GF-D8 (cell line): ENCODE measurements at regions not wholly inside any gene's neighbourhood (a gene's known extent, or its start where the extent isn't known, plus 50 kb on each side); places are given as distances from the start of the nearest gene placed in this dataset.
"Not testable (repeated sequence)": the region's sequence is repeated elsewhere in the genome, so short reads cannot be mapped to it uniquely, and the experiment has no call there.

Experiments used
- DNase-seq: peaks from one replicate; lab custom pipeline; 2025; lab: John Stamatoyannopoulos, UW

DNA sequence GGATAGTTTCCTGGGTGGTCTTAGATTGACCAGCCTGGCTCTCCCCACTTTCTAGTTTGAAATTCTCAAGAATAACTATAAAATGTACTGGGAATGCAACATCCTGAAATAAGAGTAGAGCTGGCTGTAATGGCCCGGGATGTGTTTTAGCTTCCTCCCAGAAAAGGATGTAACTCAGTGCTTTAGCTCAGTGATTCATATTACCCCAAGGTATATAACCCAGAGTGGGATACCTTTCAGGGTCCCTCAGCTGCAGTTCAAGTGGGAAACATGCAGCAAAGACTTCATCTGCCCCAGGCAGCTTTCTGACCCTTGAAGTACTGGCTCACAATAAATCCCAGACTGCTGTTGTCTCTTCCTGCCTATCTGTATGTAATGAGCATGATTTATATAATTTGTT lies 666.7 kb upstream of the KCND2 start:
- DNase-seq = no peak

DNA sequence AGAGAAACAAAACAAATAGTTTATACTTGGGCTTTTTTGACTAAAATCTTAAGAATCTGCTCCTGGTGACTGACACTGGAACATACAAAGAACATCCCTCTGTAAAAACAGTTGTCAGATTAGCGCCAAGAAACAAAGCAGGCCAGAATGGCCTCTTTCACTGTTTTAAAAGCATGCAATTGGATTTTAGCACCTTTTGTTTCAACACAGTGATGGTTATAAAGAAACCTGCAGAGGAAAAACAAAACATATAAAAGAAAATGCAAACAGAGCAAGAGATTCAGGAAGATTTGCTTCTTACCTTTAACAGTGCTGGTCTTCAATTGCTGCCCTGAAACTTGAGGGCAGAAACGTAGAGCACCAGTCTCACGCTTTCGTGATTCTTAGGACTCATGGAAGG lies 652.2 kb upstream of the KCND2 start:
- no peak for DNase-seq

DNA sequence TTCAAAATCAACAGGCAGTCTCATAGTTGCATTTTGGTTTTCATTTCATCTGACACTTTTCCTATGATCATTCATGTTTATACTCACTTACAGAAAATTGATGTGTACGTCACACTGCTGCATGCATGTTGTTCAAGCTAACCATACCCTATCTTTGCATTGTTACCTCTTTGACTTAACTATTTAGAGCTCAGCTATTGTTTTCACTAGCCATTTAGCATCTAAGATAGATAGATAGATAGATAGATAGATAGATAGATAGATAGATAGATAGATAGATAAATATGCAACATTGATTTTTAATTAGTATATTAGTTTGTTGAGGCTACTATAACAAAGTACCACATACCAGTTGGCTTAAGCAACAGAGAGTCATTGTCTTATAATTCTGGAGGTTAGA lies 649.5 kb upstream of the KCND2 start:
- DNase-seq = no peak

DNA sequence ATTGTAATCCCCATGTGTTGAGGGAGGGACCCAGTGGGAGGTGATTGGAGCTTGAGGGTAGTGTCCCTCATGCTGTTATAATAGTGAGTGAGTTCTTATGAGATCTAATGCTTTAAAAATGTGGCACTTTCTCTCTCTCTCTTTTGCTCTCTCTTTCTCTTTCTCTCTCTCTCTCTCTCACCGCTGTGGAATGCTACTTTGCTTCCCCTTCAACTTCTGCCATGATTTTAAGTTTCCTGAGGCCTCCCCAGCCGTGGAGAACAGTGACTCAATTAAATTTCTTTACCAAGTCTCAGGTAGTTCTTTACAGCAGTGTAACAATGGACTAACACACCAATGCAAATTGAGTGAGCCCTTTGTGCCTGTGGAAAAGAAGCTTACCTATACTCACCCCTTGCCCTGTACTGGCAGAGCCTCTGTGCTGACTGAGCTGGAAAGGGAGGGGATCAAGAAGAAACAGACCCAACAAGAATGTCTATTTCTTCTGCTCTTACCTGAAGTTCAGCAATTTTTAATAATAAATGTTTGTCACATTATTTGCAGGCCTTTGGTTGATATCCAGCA lies 642.5 kb upstream of the KCND2 start:
- DNase-seq = no peak

DNA sequence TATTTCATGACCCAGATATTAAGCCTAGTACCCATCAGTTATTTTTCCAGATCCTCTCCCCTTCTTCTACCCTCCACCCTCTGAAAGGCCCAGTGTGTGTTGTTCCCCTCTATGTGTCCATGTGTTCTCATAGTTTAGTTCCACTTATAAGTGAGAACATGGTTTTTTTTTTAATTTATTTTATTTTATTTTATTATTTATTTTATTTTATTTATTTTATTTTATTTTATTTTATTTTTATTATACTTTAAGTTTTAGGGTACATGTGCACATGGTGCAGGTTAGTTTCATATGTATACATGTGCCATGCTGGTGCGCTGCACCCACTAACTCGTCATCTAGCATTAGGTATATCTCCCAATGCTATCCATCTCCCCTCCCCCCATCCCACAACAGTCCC lies 639.2 kb upstream of the KCND2 start:
- DNase-seq = not testable (repeated sequence)

DNA sequence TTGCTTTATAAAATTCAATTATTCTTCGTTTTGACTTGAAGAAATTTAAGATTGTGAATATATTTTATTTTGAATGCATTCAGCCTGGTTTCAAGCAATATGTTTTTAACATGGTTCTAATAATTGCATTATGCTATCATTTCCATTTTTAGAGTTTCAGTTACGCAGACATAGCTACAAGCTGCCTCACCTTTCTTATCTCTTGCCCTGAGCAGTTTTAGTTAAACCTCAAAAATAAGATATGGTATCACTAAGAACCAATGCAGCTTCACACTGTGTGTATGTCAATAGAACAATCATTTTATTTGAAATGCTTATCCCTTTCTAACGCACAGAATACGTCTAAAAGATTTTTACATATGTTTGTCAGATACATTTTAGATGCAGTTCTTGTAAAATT lies 632.6 kb upstream of the KCND2 start:
- no peak for DNase-seq

DNA sequence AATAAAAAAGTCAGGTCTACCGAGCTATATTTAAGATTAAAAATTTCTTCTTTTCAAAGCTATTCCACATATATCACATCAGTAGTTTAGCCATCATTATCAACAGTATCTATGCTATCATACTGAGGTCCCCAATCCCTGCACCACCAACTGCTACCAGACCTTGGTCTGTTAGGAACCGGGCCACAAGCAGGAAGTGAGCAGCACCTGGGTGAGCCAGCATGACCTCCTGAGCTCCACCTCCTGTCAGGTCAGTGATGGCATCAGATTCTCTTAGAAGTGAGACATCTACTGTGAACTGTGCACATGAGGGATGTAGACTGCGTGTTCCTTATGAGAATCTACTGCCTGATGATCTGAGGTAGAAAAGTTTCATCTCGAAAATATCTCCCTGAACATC lies 632.1 kb upstream of the KCND2 start:
- DNase-seq = no peak

DNA sequence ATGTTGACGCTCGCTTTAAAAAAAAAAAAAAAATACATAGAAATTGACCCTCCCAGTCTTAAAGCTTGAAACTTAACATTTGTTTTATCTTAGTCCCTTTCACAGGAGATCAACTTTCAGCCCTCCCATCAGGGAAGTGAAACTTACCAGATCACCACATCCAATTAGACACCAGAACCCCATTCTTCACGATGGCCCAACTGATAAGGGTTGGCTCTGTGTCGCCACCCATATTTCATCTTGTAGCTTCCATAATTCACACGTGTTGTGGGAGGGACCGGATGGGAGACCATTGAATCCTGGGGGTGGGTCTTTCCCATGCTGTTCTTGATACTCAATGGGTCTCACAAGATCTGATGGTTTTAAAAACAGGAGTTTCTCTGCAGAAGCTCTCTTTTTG lies 629.4 kb upstream of the KCND2 start:
- DNase-seq = no peak

DNA sequence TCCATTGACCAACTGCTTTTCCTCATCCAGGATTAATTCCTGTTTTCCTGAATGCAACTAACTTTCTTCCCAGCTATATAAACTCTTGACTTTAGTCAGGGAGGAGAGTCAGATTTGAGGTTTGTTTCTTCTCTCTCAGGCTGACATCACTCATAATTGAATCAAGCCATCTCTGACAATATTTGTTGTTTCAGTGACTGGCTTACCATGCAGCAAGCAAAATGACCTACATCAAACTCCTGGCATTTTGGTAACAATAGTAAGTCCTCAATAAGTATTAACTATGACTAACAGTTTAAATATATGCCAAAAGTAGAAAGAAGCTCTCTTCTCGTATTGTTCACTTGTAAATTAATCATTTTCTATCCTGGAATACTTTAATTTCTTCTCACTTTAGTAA lies 625.7 kb upstream of the KCND2 start:
- DNase-seq = no peak

DNA sequence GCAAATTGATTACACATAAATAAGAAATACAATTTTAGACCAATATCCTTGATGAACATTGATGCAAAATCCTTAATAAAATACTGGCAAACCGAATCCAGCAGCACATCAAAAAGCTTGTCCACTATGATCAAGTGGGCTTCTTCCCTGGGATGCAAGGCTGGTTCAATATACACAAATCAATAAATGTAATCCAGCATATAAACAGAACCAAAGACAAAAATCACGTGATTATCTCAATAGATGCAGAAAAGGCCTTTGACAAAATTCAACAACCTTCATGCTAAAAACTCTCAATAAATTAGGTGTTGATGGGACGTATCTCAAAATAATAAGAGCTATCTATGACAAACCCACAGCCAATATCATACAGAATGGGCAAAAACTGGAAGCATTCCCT lies 624.2 kb upstream of the KCND2 start:
- DNase-seq = not testable (repeated sequence)

DNA sequence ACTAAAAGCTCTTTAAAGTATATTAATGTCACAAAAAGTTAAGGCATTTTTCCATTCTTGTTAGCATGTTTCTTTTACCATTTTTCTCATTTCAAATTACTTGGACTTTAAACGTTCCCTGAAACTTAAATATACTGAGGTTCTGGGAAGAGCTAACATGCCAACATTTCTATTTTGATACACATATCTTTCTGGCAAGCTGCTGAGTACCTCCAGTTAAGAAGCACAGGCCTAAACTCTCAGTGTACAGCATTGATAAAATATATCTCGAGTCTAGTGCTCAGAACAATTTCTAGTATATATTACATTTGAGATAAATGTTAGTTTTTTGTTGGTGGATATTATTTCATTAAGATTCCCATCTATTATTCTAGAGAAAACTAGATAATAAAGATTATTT lies 612.9 kb upstream of the KCND2 start:
- DNase-seq = no peak

DNA sequence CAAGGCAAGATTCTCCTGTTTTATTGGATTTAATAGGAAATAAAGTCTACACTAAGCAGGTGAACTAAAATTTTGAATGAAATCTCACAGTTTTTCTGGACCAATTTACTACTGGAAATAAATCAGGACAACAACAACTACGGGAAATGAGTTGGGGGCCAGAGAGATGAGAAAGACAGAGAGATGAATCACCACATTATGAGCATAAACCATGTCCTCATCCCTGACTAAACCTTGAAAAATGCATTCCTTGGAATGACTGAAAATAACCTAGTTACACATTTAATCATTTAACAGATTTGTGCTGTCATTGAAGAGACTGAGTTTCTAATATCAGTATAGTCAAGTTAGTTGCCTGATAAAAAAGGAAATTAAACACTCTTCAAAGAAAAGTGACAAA lies 608.4 kb upstream of the KCND2 start:
- DNase-seq = no peak

DNA sequence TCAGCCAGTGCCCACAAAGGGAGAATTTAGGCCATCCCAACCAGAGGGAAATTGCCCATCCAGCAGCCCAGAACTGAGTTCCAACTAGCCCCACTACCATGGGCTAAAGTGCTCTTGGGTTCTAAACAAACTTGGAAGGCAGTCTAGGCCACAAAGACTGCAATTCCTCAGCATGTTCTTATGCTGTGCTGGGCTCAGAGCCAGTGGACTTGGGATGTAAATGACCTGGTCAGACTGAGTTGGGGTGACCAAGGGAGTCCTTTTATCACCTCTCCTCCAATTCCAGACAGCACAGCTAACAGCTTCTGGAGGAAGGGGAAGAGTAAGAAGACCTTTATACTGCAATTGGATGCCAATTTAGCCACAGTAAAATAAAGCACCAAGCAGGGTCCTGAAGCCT lies 607.2 kb upstream of the KCND2 start:
- no peak for DNase-seq

DNA sequence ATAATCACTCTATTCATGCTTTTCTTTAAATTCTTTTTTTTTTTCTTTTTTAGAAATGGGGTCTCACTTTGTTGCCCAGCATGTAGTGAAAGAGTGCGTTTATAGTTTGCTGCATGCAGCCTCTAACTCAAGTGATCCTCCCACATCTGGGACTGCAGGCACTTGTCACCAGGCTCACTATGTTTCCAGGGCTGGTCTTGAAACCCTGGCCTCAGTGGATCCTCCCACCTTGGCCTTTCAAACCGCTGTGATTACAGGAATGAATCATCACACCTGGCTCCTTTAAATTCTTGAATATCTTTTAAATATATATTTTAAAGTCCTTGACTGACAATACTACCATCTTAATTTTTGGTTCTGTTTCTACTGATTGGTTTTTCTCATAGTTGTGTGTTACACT lies 591.6 kb upstream of the KCND2 start:
- no peak for DNase-seq

DNA sequence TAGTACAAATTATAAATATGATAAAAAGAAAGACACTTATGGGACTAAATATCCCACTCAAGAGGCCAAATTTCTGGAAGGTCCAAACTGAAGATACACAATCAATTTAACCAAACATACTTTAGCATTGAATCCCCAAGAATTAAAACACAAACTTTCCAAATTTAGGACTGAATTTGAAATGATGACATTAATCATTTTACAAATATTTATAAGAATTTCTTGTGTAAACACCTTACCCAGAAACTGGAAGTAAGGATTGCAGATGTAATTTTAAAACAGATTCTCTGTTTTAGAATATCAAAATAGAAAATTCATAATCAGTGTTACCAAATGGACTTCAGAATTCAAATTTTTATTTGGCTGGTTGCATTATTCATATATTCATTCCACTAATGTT lies 588.2 kb upstream of the KCND2 start:
- no peak for DNase-seq

DNA sequence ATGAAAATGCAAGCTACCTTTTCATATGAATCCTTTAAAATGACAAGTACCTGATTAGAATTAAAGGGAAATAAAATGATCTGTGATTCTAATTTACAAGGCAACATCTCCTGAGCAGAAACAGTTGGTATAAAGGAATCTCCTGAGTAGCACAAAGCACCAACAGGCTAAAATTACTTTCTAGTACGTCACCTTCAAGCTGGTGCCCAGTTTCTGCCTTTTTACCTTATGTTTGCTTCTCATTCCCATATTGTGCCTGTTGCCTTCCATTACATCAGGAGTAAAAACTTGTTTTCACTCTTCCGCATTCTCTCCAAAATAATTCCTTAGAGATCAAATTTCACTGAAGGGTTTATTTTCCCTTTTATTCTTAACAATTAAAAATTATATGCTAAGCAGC lies 587.1 kb upstream of the KCND2 start:
- no peak for DNase-seq

DNA sequence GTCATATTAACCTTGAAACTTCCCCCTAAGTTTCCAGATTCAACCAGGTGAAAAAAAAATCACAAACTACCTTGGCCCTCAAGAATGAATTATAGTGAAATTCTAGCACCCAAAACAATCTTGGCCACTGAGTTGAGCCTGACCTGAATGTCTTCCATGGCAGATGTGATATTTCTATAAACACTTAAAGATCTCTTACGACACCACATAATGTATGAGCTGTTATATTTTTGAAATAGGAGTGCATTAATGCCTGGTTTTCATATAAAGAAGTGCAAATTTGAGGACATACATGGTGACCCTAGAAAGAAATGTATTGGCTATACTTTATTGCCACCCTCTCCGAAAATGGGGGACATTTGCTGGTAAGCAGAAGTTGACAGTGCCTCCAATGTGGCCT lies 584.1 kb upstream of the KCND2 start:
- DNase-seq = no peak

DNA sequence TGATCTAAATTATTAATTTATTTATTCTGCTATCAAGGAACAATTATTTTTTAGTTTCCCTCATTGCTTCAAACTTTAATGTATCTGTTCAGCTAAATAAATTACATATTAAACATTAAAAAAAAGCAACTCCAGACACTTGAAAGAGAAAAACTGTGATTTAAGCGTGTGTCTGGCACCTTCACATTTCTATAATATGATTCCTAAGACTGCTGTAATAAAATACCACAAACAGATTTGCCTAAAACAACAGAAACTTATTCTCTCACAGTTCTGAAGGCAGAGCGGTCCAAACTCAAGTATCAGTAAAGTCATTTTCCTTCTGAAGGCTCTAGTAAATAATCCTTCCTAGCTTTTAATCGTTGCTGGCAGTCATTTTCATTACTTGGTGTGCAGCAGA lies 580.4 kb upstream of the KCND2 start:
- DNase-seq = no peak

DNA sequence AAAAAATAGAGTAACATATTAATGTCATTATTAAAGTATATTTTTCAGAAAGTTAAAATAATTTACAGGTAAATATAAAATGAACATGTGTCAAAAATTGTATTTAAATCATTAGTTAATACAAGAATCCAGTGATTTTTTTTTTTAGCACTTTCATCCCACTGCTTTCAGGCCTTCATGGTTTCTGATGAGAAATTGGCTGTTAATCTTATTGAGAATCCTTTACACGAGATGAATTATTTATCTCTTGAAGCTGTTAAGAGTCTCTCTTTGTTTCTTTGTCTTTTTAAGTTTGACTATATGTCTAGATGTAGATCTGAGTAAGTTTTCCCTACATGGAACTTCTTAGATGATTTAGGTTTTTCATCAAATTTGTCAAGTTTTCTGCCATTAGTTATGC lies 578.5 kb upstream of the KCND2 start:
- DNase-seq = no peak

DNA sequence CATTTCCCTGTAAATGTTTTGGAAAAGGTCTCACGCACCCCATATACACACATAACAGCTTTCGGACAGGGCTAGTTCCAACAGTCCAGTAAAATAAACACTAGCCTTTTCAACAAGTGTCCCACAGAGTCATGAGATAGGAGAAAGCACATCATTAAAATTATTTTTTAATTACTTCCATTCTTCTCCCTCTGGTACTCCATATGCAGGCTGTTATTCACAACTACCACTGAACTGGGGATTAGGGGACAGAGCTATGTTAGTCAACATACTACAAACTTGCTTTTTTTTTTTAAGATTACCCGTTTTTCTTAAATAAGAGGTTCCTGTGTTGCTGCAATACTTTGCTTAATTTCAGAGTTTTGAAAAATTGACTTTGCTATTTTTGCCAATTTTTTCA lies 576.6 kb upstream of the KCND2 start:
- DNase-seq = no peak

DNA sequence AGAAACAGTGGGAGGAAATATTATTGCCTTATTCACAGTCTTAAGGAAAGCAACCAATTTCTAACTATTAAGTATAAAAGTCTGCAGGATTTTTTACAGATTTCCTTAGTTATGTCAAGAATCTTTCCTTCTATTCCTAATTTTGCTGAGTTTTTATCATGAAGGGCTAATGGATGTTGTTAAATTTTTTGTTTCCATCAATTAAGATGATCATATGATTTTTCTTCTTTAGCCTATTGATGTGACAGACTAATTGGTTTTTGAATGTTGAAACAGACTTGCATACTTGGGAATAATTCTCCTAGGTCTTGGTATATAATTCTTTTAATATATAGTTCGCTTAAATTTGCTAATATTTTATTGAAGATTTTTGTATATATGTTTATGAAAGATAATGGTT lies 569.1 kb upstream of the KCND2 start:
- no peak for DNase-seq

DNA sequence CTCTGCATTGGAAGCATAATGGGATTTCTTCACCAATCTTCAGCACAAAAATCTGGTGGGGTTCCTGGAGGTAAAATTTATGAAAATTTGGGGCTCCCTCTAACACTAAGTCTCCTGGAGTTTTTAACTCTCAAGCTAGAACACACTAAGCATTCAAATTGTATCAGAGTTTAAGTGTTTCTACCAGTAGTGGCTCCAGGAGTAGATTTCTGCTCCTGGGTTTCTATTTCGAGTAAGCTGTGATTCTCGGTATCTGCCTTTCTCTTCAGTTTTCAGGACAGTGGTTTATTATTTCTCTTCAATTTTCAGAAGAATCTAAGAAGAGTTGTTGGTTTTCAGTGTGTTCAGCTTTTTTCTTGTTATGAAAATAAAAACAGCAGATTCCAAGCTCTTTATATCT lies 566.4 kb upstream of the KCND2 start:
- no peak for DNase-seq

DNA sequence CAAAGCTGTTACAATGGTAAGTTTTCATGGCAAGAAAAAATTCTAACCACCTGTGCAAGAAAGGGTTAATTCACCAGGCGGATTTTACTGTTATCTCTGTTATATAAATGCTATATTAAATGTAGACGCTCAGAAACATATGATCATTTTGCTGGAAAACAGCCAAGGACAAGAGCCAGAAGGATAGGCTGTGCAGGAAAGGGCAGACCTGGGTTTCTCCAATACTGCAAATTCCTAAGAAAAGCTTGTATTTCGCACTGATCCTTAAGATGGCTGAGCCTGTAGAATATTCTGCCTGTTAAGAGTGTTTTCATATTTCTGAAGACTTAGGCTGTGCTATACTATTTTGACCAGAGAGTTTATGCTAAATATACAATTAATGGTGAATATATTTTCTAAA lies 564.1 kb upstream of the KCND2 start:
- DNase-seq = no peak

DNA sequence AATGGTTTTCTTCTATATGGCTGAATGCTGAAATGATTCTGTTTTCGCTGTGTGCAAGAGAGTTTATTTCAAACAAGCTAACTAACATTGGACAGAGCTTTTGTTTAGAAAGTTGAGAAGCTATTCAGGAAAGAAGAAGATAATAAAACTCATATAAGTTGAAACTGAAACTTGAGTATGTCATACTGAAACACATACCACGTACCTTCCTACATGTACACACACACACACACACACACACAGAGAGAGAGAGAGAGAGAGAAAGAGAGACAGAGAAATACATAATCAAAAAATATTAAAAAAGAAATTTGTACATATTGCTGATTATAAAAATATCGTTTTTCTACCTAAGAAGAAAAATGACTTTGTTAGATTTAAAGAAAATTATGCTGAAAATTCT lies 561.9 kb upstream of the KCND2 start:
- DNase-seq = no peak

DNA sequence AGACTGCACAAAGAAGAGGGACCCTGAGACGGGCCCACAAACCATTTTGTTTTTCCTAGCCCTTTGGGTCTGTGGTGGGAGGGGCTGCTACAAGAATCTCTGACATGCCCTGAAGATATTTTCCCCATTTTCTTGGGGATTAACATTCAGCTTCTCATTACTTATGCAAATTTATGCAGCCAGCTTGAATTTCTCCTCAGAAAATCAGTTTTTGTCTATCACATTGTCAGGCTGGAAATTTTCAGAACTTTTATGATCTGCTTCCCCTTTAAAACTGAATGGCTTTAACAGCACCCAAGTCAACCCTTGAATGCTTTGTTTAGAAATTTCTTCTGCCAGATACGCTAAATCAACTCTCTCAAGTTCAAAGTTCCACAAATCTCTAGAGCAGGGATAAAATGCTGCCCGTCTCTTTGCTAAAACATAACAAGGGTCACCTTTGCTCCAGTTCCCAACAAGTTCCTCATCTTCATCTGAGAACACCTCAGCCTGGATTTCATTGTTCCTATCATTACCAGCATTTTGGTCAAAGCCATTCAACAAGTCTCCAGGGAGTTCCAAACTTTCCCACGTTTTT lies 560.0 kb upstream of the KCND2 start:
- DNase-seq = no peak
